Lower lobe of right lung (tissue), 2 donors: ENCODE measurements at regions not wholly inside any gene's neighbourhood (a gene's known extent, or its start where the extent isn't known, plus 50 kb on each side); places are given as distances from the start of the nearest gene placed in this dataset.
"Not testable (repeated sequence)": the region's sequence is repeated elsewhere in the genome, so short reads cannot be mapped to it uniquely, and the experiment has no call there.

Experiments
- ATAC-seq, 2 donors: fragments of 200-7000 bp; cut with Tn5 transposase; one replicate each; pipeline ENCODE4 v1.9.1; 2020 to 2022; ENCODE audit warnings: mild to moderate bottlenecking in 2 of 2, moderate library complexity in 2 of 2
- DNase-seq: peaks from one replicate; pipeline ENCODE4 v3.0.0-alpha.2; 2020
- H3K27ac ChIP-seq: fragments of 200-600 bp; one replicate; pipeline ENCODE4 v1.8.0; 2022
- H3K27me3 ChIP-seq: fragments of 200-600 bp; one replicate; pipeline ENCODE4 v1.8.0; 2022; ENCODE audit warnings: low read depth
- H3K36me3 ChIP-seq: fragments of 200-600 bp; one replicate; pipeline ENCODE4 v1.8.0; 2022; ENCODE audit warnings: mild to moderate bottlenecking
- H3K4me1 ChIP-seq: fragments of 200-600 bp; one replicate; pipeline ENCODE4 v1.8.0; 2022
- H3K4me3 ChIP-seq: fragments of 200-600 bp; one replicate; pipeline ENCODE4 v1.8.0; 2022; ENCODE audit warnings: mild to moderate bottlenecking
- H3K9me3 ChIP-seq: fragments of 200-600 bp; one replicate; pipeline ENCODE4 v1.8.0; 2022
- CTCF ChIP-seq: fragments of 200-600 bp; IDR thresholded peaks from one replicate; pipeline ENCODE4 v1.8.0; 2022; ENCODE audit warnings: antibody characterized with exemption, mild to moderate bottlenecking
- intact Hi-C: fragments of 100-400 bp; cut with DNase I; formaldehyde crosslinking; loops from one replicate; pipeline ENCODE4 v1.11.0; 2022
- donor health status: DM: no; HTN: yes; CAD: no; lungs with severe emphysema.

- Histone ChIP-seq H3K36me3 (no peaks in the 10 kb centered on the region), H3K4me3 (no peak overlapping the region), H3K4me1 (no peaks in the 10 kb centered on the region), H3K9me3 (peaks cover 10% of the 10 kb centered on the region), H3K27ac (no peak overlapping the region), H3K27me3 (no peaks in the 10 kb centered on the region)
- ATAC-seq (no peak), DNase-seq (no peak)
- intact Hi-C loops = no loop called here
- TF ChIP-seq CTCF = no peak
These were observed 209.7 kb downstream of the COPRS start for GRCh38 chr17:31649302-31649701.

GRCh38 chr17:31647661-31648060 lies 211.4 kb downstream of the COPRS start:
- Histone ChIP-seq H3K4me1 (no peaks in the 10 kb centered on the region), H3K36me3 (no peaks in the 10 kb centered on the region), H3K27me3 (no peaks in the 10 kb centered on the region), H3K4me3 (no peak overlapping the region), H3K9me3 (peaks cover 10% of the 10 kb centered on the region), H3K27ac (no peak overlapping the region)
- intact Hi-C loops = no loop called here
- no peak for ATAC-seq
- TF ChIP-seq CTCF = no peak
- DNase-seq = no peak

- no peaks in the 10 kb centered on the region for H3K4me1 ChIP-seq
- H3K4me3 ChIP-seq = no peak overlapping the region
- H3K36me3 ChIP-seq = no peaks in the 10 kb centered on the region
- H3K27ac ChIP-seq = no peak overlapping the region
- no peak for ATAC-seq
- H3K27me3 ChIP-seq = no peaks in the 10 kb centered on the region
- TF ChIP-seq CTCF = no peak
- H3K9me3 ChIP-seq = peaks cover 10% of the 10 kb centered on the region
- intact Hi-C loops = no loop called here
- DNase-seq = no peak
These were observed 212.4 kb downstream of the COPRS start for GRCh38 chr17:31646642-31647041.

- DNase-seq (no peak), ATAC-seq (no peak)
- Histone ChIP-seq H3K27me3 (no peaks in the 10 kb centered on the region), H3K4me3 (no peak overlapping the region), H3K4me1 (no peaks in the 10 kb centered on the region), H3K36me3 (no peaks in the 10 kb centered on the region), H3K9me3 (peaks cover 10% of the 10 kb centered on the region), H3K27ac (no peak overlapping the region)
- no peak for TF ChIP-seq CTCF
- intact Hi-C loops = no loop called here
These were observed 213.7 kb downstream of the COPRS start for GRCh38 chr17:31645351-31645750.

GRCh38 chr17:31631766-31632165 lies 227.3 kb downstream of the COPRS start:
- Histone ChIP-seq H3K36me3 (no peaks in the 10 kb centered on the region), H3K27me3 (no peaks in the 10 kb centered on the region), H3K9me3 (no peaks in the 10 kb centered on the region), H3K27ac (no peak overlapping the region), H3K4me3 (no peak overlapping the region), H3K4me1 (no peaks in the 10 kb centered on the region)
- no peak for TF ChIP-seq CTCF
- no peak for DNase-seq
- intact Hi-C loops = no loop called here
- ATAC-seq = no peak

GRCh38 chr17:31630866-31631265 lies 228.2 kb downstream of the COPRS start:
- DNase-seq, intact Hi-C loops: not testable (repeated sequence)

More at GRCh38 chr17:31630866-31631265, 228.2 kb downstream of the COPRS start:
- H3K36me3 ChIP-seq, H3K4me3 ChIP-seq, H3K4me1 ChIP-seq, ATAC-seq, H3K9me3 ChIP-seq, H3K27me3 ChIP-seq, H3K27ac ChIP-seq: not testable (repeated sequence)
